ENCODE measurements at regions not wholly inside any gene's neighbourhood (a gene's known extent, or its start where the extent isn't known, plus 50 kb on each side); places are given as distances from the start of the nearest gene placed in this dataset.

GRCh38 chr5:9829621-9830020 lies 199.5 kb upstream of the TAS2R1 start:
- TF ChIP-seq EZH2phosphoT487 (IDR thresholded peaks at IDR 0.05; ENCODE audit: insufficient read depth, low read depth) (no peak), EZH2 (IDR thresholded peaks at IDR 0.05; ENCODE audit: insufficient read depth, poor library complexity, severe bottlenecking) (no peak)

All from GM23248 (cell line).